ENCODE measurements at regions not wholly inside any gene's neighbourhood (a gene's known extent, or its start where the extent isn't known, plus 50 kb on each side); places are given as distances from the start of the nearest gene placed in this dataset.

GRCh38 chr3:46083956-46084355, 56.7 kb upstream of the XCR1 start:
- no peak overlapping the region for H4K5ac ChIP-seq (ENCODE audit: insufficient read length, low read depth, low read length)
- Mint-ChIP-seq H3K9me3 (no peaks in the 10 kb centered on the region), H3K4me3 (no peak overlapping the region), H3K4me1 (peaks cover 6% of the 10 kb centered on the region in 2 experiments), H3K36me3 (ENCODE audit: insufficient read depth in 1 of 3, low read depth in 3 of 3) (no peaks in the 10 kb centered on the region), H3K27ac (no peak overlapping the region), H3K27me3 (ENCODE audit: low read depth) (no peaks in the 10 kb centered on the region; the same call in 1 of the 2 replicates)
- TF ChIP-seq, protein P1, sequence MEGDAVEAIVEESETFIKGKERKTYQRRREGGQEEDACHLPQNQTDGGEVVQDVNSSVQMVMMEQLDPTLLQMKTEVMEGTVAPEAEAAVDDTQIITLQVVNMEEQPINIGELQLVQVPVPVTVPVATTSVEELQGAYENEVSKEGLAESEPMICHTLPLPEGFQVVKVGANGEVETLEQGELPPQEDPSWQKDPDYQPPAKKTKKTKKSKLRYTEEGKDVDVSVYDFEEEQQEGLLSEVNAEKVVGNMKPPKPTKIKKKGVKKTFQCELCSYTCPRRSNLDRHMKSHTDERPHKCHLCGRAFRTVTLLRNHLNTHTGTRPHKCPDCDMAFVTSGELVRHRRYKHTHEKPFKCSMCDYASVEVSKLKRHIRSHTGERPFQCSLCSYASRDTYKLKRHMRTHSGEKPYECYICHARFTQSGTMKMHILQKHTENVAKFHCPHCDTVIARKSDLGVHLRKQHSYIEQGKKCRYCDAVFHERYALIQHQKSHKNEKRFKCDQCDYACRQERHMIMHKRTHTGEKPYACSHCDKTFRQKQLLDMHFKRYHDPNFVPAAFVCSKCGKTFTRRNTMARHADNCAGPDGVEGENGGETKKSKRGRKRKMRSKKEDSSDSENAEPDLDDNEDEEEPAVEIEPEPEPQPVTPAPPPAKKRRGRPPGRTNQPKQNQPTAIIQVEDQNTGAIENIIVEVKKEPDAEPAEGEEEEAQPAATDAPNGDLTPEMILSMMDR (conservative IDR thresholded peaks at IDR 0.05), result no peak
- no peak overlapping the region for H2BK12ac ChIP-seq (ENCODE audit: insufficient read length, low read depth, low read length)
- no CpG with 5 or more reads among the region's 1 CpG for WGBS (ENCODE audit: extremely low coverage, insufficient read length, low lambda C conversion rate)
- H2BK5ac ChIP-seq (ENCODE audit: insufficient read length, low read length), result no peak overlapping the region
- H3K27me3 ChIP-seq (ENCODE audit: insufficient read depth, low read length), result no peaks in the 10 kb centered on the region
- H2BK120ac ChIP-seq (ENCODE audit: low read depth, low read length, poor library complexity, severe bottlenecking), result no peak overlapping the region
- H3K18ac ChIP-seq (ENCODE audit: insufficient read length, low read depth, low read length), result no peak overlapping the region
- H2BK15ac ChIP-seq (ENCODE audit: low read depth, low read length), result no peak overlapping the region
- H4K20me1 ChIP-seq (ENCODE audit: control insufficient read depth, insufficient read depth, insufficient read length), result no peaks in the 10 kb centered on the region
- no peak overlapping the region for H2BK20ac ChIP-seq (ENCODE audit: low read depth, low read length, poor library complexity, severe bottlenecking)
- no peak overlapping the region for H3K14ac ChIP-seq (ENCODE audit: insufficient read depth, low read length)
- H4K91ac ChIP-seq (ENCODE audit: insufficient read length, low read depth, low read length), result no peak overlapping the region
- H2AFZ ChIP-seq (ENCODE audit: low read length), result no peak overlapping the region
- H3K56ac ChIP-seq (ENCODE audit: insufficient read length, low read depth, low read length), result no peak overlapping the region
- H3K9me3 ChIP-seq (ENCODE audit: control insufficient read depth, low read depth, low read length), result no peaks in the 10 kb centered on the region
- no peak overlapping the region for H3K27ac ChIP-seq (ENCODE audit: insufficient read length, low read depth, low read length)
- H4K8ac ChIP-seq (replicated peaks; ENCODE audit: insufficient read length, low read depth, low read length), result no peak overlapping the region
- no peak for DNase-seq
- H3K4me2 ChIP-seq (ENCODE audit: insufficient read depth, insufficient read length, low read length), result no peak overlapping the region
- no peak overlapping the region for H2AK5ac ChIP-seq (ENCODE audit: insufficient read length, low read length)
- no peak overlapping the region for H3K9ac ChIP-seq (ENCODE audit: extremely low read depth, insufficient read length, low read length)
- H3K79me2 ChIP-seq (ENCODE audit: insufficient read depth, low read length), result no peaks in the 10 kb centered on the region
- H3K79me1 ChIP-seq (ENCODE audit: insufficient read depth, low read depth, low read length, poor library complexity, severe bottlenecking), result no peaks in the 10 kb centered on the region
- no peaks in the 10 kb centered on the region for H3K23me2 ChIP-seq (ENCODE audit: insufficient read length, low read depth, low read length, poor library complexity, severe bottlenecking)
- no peak overlapping the region for H3K23ac ChIP-seq (ENCODE audit: insufficient read length, low read depth, low read length)
- no peaks in the 10 kb centered on the region; the same call in 1 of the 2 replicates for H3K4me1 ChIP-seq (ENCODE audit: insufficient read depth, low read length)
- H3T11ph ChIP-seq (ENCODE audit: low read length), result no peak overlapping the region
- no peak overlapping the region for H3K4ac ChIP-seq (ENCODE audit: low read depth, low read length)

Data from H9 (cell line).